Suprapubic skin (tissue), 4 donors: ENCODE measurements at regions not wholly inside any gene's neighbourhood (a gene's known extent, or its start where the extent isn't known, plus 50 kb on each side); places are given as distances from the start of the nearest gene placed in this dataset.

Experiments used
- DNase-seq, 2 donors: peaks; one replicate each; pipeline ENCODE4 v3.0.0-alpha.2; 2019; ENCODE audit warnings: low spot score in 2 of 2
- H3K27ac ChIP-seq: fragments of 200-600 bp; sonication (generic); one replicate; pipeline ENCODE4 v1.5.1; 2019
- H3K27me3 ChIP-seq: fragments of 200-600 bp; sonication (generic); one replicate; pipeline ENCODE4 v1.5.1; 2019
- H3K36me3 ChIP-seq: fragments of 200-600 bp; sonication (generic); one replicate; pipeline ENCODE4 v1.5.1; 2019
- H3K4me1 ChIP-seq: fragments of 200-600 bp; sonication (generic); one replicate; pipeline ENCODE4 v1.5.1; 2019
- H3K4me3 ChIP-seq: fragments of 200-600 bp; sonication (generic); one replicate; pipeline ENCODE4 v1.5.1; 2019; ENCODE audit warnings: mild to moderate bottlenecking
- H3K9me3 ChIP-seq: fragments of 200-600 bp; sonication (generic); one replicate; pipeline ENCODE4 v1.5.1; 2019
- EP300 ChIP-seq: sonication (generic); formaldehyde crosslinking; IDR thresholded peaks from one replicate; pipeline ENCODE4 v1.6.1; 2017; ENCODE audit warnings: antibody characterized with exemption
- POLR2A ChIP-seq, 2 donors: fragments of 450-650 bp; IDR thresholded peaks; one replicate each; pipeline ENCODE4 v1.6.1; 2017; ENCODE audit warnings: antibody characterized with exemption in 2 of 2, mild to moderate bottlenecking in 2 of 2, moderate library complexity in 2 of 2
- POLR2AphosphoS5 ChIP-seq, 3 donors: sonication (generic); formaldehyde crosslinking; IDR thresholded peaks; one replicate each; pipeline ENCODE4 v1.6.1; 2017; ENCODE audit warnings: antibody characterized with exemption in 3 of 3
- WGBS: methylation state at CpG from one replicate; pipeline ENCODE4 v1.1.5; 2018; 5-methylcytosine and 5-hydroxymethylcytosine counted together
- TF ChIP-seq, protein P1 (sequence below), 2 donors: fragments of 200-600 bp in 1 of 2; fragments of 450-650 bp in 1 of 2; sonication (generic) in 1 of 2; IDR thresholded peaks; one replicate each; pipeline ENCODE4 v1.5.1; 2016 to 2019; ENCODE audit warnings: antibody characterized with exemption in 2 of 2, mild to moderate bottlenecking in 1 of 2, moderate library complexity in 1 of 2

DNA sequence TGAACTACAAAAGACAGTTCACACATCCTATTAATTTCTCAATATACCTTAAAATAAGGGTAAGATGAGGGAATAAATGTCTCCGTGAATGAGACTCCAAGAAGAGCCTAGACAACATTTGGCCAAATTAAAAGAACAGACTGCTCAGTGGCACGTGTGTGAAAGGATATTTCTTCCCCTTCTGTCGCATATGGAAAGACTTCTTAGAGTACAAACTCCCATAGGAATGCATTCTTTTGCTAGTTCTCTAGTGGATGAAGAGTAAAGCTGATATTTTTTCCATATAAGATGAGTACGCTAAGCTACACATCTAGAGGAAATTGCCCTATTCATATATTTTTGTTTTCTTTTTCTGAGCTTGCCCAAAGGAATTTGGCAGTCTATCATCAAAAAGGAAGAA, 710.0 kb upstream of the ID2 start:
- no peaks in the 10 kb centered on the region for H3K27me3 ChIP-seq
- no peaks in the 10 kb centered on the region for H3K4me1 ChIP-seq
- TF ChIP-seq POLR2AphosphoS5 (IDR thresholded peaks at IDR 0.05) = no peak
- TF ChIP-seq POLR2A (IDR thresholded peaks at IDR 0.05) = no peak
- no peak for TF ChIP-seq EP300
- TF ChIP-seq, protein P1, sequence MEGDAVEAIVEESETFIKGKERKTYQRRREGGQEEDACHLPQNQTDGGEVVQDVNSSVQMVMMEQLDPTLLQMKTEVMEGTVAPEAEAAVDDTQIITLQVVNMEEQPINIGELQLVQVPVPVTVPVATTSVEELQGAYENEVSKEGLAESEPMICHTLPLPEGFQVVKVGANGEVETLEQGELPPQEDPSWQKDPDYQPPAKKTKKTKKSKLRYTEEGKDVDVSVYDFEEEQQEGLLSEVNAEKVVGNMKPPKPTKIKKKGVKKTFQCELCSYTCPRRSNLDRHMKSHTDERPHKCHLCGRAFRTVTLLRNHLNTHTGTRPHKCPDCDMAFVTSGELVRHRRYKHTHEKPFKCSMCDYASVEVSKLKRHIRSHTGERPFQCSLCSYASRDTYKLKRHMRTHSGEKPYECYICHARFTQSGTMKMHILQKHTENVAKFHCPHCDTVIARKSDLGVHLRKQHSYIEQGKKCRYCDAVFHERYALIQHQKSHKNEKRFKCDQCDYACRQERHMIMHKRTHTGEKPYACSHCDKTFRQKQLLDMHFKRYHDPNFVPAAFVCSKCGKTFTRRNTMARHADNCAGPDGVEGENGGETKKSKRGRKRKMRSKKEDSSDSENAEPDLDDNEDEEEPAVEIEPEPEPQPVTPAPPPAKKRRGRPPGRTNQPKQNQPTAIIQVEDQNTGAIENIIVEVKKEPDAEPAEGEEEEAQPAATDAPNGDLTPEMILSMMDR (IDR thresholded peaks at IDR 0.05) = no peak
- 87% methylated on average over 4 of the region's 4 CpGs for WGBS
- H3K27ac ChIP-seq = no peak overlapping the region
- no peaks in the 10 kb centered on the region for H3K36me3 ChIP-seq
- H3K4me3 ChIP-seq = no peak overlapping the region
- no peaks in the 10 kb centered on the region for H3K9me3 ChIP-seq
- DNase-seq = no peak

DNA sequence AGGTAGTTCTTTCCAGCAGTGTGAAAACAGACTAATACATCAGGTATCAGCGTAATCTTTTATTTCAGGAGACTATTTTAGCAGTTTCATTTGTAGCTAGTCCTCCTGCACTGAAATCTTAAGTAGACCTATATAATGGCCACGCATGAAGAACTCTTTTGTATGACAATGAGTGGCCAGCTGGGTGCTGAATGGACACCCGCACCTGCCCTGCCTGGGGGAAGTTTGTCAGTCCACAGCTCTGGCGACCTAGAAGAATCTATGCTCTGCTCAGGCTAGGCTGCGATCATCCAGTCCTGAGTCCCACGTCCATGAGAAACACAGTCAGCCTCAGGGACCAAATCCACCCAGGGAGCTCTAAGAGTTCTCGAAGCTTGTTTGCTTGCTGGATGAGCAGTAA, 709.2 kb upstream of the ID2 start:
- no peaks in the 10 kb centered on the region for H3K9me3 ChIP-seq
- no peaks in the 10 kb centered on the region for H3K36me3 ChIP-seq
- TF ChIP-seq, protein P1 (IDR thresholded peaks at IDR 0.05) = no peak
- TF ChIP-seq EP300 = no peak
- TF ChIP-seq POLR2AphosphoS5 (IDR thresholded peaks at IDR 0.05) = no peak
- no peak for TF ChIP-seq POLR2A (IDR thresholded peaks at IDR 0.05)
- H3K4me3 ChIP-seq = no peak overlapping the region
- DNase-seq = no peak
- WGBS = 100% methylated on average over 4 of the region's 7 CpGs
- H3K4me1 ChIP-seq = peaks cover 3% of the 10 kb centered on the region
- no peak overlapping the region for H3K27ac ChIP-seq
- H3K27me3 ChIP-seq = no peaks in the 10 kb centered on the region

DNA sequence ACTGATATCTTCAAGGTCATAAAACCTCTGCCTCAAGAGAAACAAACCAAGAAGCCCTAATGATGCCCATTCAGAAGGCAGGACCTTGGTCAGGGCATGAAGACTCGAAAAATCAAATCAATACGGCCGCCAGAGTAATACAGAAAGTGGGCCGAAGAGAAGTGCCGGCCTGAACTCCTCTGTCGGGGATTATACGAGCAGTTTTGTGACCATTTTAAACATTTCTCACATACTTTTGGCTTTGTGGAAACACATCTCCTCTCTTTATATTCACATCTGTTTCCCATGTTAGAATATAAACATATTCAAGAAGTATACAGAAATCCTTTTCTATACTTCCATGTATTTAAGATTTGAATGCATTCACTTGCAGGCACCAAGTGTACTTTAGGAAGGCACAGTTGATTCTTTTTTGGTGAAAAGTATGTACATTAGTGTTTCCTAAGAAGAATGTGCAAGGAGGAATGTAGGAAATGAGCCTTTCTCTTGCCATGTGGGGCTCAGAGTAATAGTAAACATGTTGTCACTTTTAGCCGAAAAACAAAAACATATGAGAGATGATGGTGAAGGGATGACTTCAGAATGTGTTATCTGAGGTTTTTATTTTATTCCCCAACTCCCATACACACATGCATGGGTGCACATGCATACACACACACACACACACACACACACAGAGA, 707.9 kb upstream of the ID2 start:
- no peaks in the 10 kb centered on the region for H3K27me3 ChIP-seq
- DNase-seq = no peak
- peaks cover 3% of the 10 kb centered on the region for H3K4me1 ChIP-seq
- no peaks in the 10 kb centered on the region for H3K36me3 ChIP-seq
- no peak overlapping the region for H3K4me3 ChIP-seq
- H3K27ac ChIP-seq = no peak overlapping the region
- H3K9me3 ChIP-seq = no peaks in the 10 kb centered on the region
- TF ChIP-seq EP300 = no peak
- TF ChIP-seq POLR2A (IDR thresholded peaks at IDR 0.05) = no peak
- TF ChIP-seq, protein P1 (IDR thresholded peaks at IDR 0.05) = no peak
- 88% methylated on average over 8 of the region's 8 CpGs for WGBS

DNA sequence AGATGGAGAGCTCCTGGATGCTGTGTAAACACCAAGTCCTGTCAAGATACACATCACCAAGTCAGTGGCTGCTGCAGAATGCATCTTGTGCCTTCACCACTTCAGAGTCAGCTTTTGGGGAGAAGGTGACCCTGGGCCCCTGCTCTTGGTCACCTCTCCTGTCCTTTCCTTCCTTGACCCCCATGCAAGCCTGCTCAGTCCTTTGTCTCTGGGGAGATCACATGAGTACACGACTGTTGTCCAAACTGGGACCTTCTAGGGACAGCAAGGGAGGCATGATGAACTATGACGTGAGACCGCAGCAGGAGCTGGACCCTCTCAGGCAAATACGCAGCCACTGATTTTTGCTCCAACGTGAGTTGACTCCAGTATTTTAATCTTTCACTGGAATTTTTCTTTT, 706.9 kb upstream of the ID2 start:
- Histone ChIP-seq H3K27ac (no peak overlapping the region), H3K4me1 (peaks cover 3% of the 10 kb centered on the region), H3K4me3 (no peak overlapping the region), H3K27me3 (no peaks in the 10 kb centered on the region), H3K36me3 (no peaks in the 10 kb centered on the region), H3K9me3 (no peaks in the 10 kb centered on the region)
- no peak for TF ChIP-seq POLR2AphosphoS5 (IDR thresholded peaks at IDR 0.05)
- no peak for TF ChIP-seq EP300
- TF ChIP-seq, protein P1 (IDR thresholded peaks at IDR 0.05) = no peak
- TF ChIP-seq POLR2A (IDR thresholded peaks at IDR 0.05) = no peak
- DNase-seq = no peak
- WGBS = 93% methylated on average over 5 of the region's 5 CpGs

DNA sequence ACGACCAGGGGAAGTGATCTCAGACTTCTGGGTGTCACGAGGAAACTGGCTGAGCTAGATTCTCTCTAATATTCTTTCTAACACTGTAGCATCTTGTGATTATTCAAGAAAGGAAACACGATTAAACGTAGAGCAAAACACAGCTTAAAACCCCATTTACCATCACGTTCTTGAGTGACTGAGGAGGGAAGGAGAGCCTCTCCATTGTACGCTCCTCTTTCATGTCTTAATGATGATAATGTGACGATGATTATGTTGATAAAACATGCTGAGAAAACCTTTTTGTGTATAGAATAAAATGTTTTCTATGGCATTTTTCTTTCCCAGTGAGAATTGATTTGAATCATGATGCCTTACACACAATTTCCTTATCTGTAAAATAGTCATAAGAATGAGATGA, 705.6 kb upstream of the ID2 start:
- Histone ChIP-seq H3K4me3 (no peak overlapping the region), H3K27ac (no peak overlapping the region), H3K27me3 (no peaks in the 10 kb centered on the region), H3K9me3 (no peaks in the 10 kb centered on the region), H3K4me1 (peaks cover 3% of the 10 kb centered on the region), H3K36me3 (no peaks in the 10 kb centered on the region)
- no peak for DNase-seq
- TF ChIP-seq EP300 (no peak), POLR2A (IDR thresholded peaks at IDR 0.05) (no peak), POLR2AphosphoS5 (IDR thresholded peaks at IDR 0.05) (no peak)
- TF ChIP-seq, protein P1 (IDR thresholded peaks at IDR 0.05) = no peak
- WGBS = 87% methylated on average over 7 of the region's 7 CpGs
